ENCODE measurements at regions not wholly inside any gene's neighbourhood (a gene's known extent, or its start where the extent isn't known, plus 50 kb on each side); places are given as distances from the start of the nearest gene placed in this dataset.

GRCh38 chrX:20383477-20383876 lies 116.8 kb upstream of the RPS6KA3 start:
- TF ChIP-seq POLR2A (IDR thresholded peaks at IDR 0.05; ENCODE audit: low read length) (no peak), GATA1 (IDR thresholded peaks at IDR 0.05; ENCODE audit: low read depth, low read length) (no peak)
